ENCODE measurements at regions not wholly inside any gene's neighbourhood (a gene's known extent, or its start where the extent isn't known, plus 50 kb on each side); places are given as distances from the start of the nearest gene placed in this dataset.

DNA sequence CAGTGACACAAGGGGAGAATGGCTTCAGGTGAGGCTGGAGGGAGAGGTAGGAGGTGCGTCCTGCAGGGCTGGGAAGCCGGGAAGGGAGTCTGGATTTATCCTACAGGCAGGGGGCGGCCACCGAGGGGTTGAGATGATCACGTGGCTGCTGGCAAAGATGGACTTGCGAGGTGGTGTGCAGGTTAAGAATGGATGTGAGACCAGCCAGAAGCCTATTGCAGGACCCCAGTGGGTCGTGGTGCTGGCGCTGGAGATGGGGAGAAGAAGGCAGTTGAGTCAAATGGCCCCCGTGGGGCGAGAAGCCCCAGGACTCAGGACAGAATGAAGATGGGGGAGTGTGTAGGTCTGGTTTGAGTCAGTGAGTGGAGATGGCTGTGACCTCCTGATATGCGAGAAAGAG, 183.1 kb downstream of the FAM43A start:
- no peak overlapping the region for H3K4me3 Mint-ChIP-seq (ENCODE audit: low read depth, unreplicated experiment)
- peaks cover 53% of the 10 kb centered on the region for H3K27me3 Mint-ChIP-seq (ENCODE audit: unreplicated experiment)
- H3K9me3 Mint-ChIP-seq (ENCODE audit: low read depth, unreplicated experiment), result no peaks in the 10 kb centered on the region
- BruUV-seq (replicated peaks), result no TSS peak
- no peaks in the 10 kb centered on the region for H3K36me3 Mint-ChIP-seq (ENCODE audit: insufficient read depth, unreplicated experiment)
- no peak for TF ChIP-seq CTCF (IDR thresholded peaks at IDR 0.05; ENCODE audit: unreplicated experiment)
- H3K27ac Mint-ChIP-seq (ENCODE audit: unreplicated experiment), result no peak overlapping the region
- H3K4me1 Mint-ChIP-seq (ENCODE audit: low read depth, unreplicated experiment), result peaks cover 22% of the 10 kb centered on the region
- DNase-seq, result no peak
- intact Hi-C loops (cut with micrococcal nuclease; ENCODE audit: unreplicated experiment), result no loop called here
- CTCF ChIA-PET, result interaction anchor here (1.0 to 1.1 kb wide), 2 partner anchors 65 to 186 kb away, joined by 3 to 6 read pairs; no protein-coding TSS in a partner anchor

DNA sequence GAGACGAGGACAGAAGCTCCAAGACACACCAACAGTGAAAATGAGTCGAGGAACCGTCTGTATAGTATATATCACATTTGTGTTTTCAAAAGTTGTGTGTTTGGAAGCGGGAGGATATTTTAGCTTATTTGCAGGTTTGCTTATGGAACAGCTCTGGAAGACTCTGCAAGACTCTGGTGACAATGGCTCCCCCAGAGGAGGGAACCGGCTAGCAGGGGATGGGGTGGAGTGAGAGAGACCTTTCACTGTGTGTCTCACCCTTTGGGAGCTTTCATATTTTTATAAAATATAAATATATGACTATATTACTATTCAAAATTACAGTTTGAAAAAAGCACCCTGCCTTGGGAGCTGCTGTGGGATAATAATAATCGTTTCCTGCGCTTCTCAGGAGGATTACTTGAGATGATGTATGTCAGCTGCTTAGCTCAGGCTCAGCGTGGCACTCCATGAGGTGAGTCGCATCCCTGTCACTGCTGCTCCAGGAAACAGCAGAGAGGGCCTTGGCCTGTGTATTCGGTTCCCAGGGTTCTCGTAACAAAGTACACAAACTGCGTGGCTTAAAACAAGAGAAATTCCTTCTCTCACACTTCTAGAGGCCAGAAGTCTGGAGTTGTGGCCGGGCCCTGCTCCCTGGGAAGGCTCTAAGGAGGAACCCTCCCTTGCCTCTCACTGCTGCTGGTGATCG, 183.9 kb downstream of the FAM43A start:
- CTCF ChIA-PET, result interaction anchor here (0.6 to 1.1 kb wide), 4 partner anchors 9 to 187 kb away, joined by 3 to 8 read pairs (median 4); no protein-coding TSS in a partner anchor
- intact Hi-C loops (cut with micrococcal nuclease; ENCODE audit: unreplicated experiment), result no loop called here
- H3K36me3 Mint-ChIP-seq (ENCODE audit: insufficient read depth, unreplicated experiment), result no peaks in the 10 kb centered on the region
- DNase-seq, result no peak
- peaks cover 50% of the 10 kb centered on the region for H3K27me3 Mint-ChIP-seq (ENCODE audit: unreplicated experiment)
- peaks cover 22% of the 10 kb centered on the region for H3K4me1 Mint-ChIP-seq (ENCODE audit: low read depth, unreplicated experiment)
- BruUV-seq (replicated peaks), result no TSS peak
- H3K9me3 Mint-ChIP-seq (ENCODE audit: low read depth, unreplicated experiment), result no peaks in the 10 kb centered on the region
- H3K4me3 Mint-ChIP-seq (ENCODE audit: low read depth, unreplicated experiment), result no peak overlapping the region
- no peak for TF ChIP-seq CTCF (IDR thresholded peaks at IDR 0.05; ENCODE audit: unreplicated experiment)
- no peak overlapping the region for H3K27ac Mint-ChIP-seq (ENCODE audit: unreplicated experiment)

- Mint-ChIP-seq H3K9me3 (ENCODE audit: low read depth, unreplicated experiment) (no peaks in the 10 kb centered on the region), H3K27me3 (ENCODE audit: unreplicated experiment) (peaks cover 49% of the 10 kb centered on the region), H3K4me3 (ENCODE audit: low read depth, unreplicated experiment) (no peak overlapping the region), H3K27ac (ENCODE audit: unreplicated experiment) (no peak overlapping the region), H3K4me1 (ENCODE audit: low read depth, unreplicated experiment) (peaks cover 22% of the 10 kb centered on the region), H3K36me3 (ENCODE audit: insufficient read depth, unreplicated experiment) (no peaks in the 10 kb centered on the region)
- no peak for TF ChIP-seq CTCF (IDR thresholded peaks at IDR 0.05; ENCODE audit: unreplicated experiment)
- DNase-seq, result no peak
- BruUV-seq (replicated peaks), result no TSS peak
- intact Hi-C loops (cut with micrococcal nuclease; ENCODE audit: unreplicated experiment), result no loop called here
- CTCF ChIA-PET, result interaction anchor here (0.6 to 1.7 kb wide), 4 partner anchors 9 to 1274 kb away, joined by 3 to 11 read pairs (median 4); no protein-coding TSS in a partner anchor
Measured at GRCh38 chr3:194870394-194871110, 184.9 kb downstream of the FAM43A start.

- Mint-ChIP-seq H3K9me3 (ENCODE audit: low read depth, unreplicated experiment) (no peaks in the 10 kb centered on the region), H3K4me1 (ENCODE audit: low read depth, unreplicated experiment) (peaks cover 22% of the 10 kb centered on the region), H3K27ac (ENCODE audit: unreplicated experiment) (peak overlapping the region; percentile 3), H3K4me3 (ENCODE audit: low read depth, unreplicated experiment) (peak overlapping the region; percentile 1), H3K36me3 (ENCODE audit: insufficient read depth, unreplicated experiment) (no peaks in the 10 kb centered on the region), H3K27me3 (ENCODE audit: unreplicated experiment) (peaks cover 49% of the 10 kb centered on the region)
- BruUV-seq (replicated peaks), result no TSS peak
- no peak for TF ChIP-seq CTCF (IDR thresholded peaks at IDR 0.05; ENCODE audit: unreplicated experiment)
- DNase-seq, result peak; percentile 65
- intact Hi-C loops (cut with micrococcal nuclease; ENCODE audit: unreplicated experiment), result no loop called here
- CTCF ChIA-PET, result interaction anchor here (0.6 to 1.7 kb wide), 5 partner anchors 9 to 1273 kb away, joined by 3 to 11 read pairs (median 4); no protein-coding TSS in a partner anchor
Measured at GRCh38 chr3:194871143-194871863, 185.6 kb downstream of the FAM43A start.
